GM23338 (cell line): ENCODE measurements at regions not wholly inside any gene's neighbourhood (a gene's known extent, or its start where the extent isn't known, plus 50 kb on each side); places are given as distances from the start of the nearest gene placed in this dataset.

Experiments used
- CTCF ChIP-seq, 2 experiments: fragments of 200-600 bp in 1 of 2; sonication (generic) in 1 of 2; conservative IDR thresholded peaks; 2 replicates each; pipeline versions ENCODE4 v1.5.1 to v1.6.1; 2016 to 2017; ENCODE audit warnings: antibody characterized with exemption in 2 of 2, low read depth in 2 of 2, mild to moderate bottlenecking in 2 of 2, moderate library complexity in 1 of 2
- JUNB ChIP-seq: IDR thresholded peaks from one replicate; pipeline ENCODE4 v1.6.1; 2016; ENCODE audit warnings: antibody characterized with exemption; ENCODE audit not compliant: unreplicated experiment
- POLR2AphosphoS5 ChIP-seq: IDR thresholded peaks from 2 replicates; pipeline ENCODE4 v1.6.1; 2016; ENCODE audit warnings: antibody characterized with exemption, low read depth
- REST ChIP-seq: IDR thresholded peaks from one replicate; pipeline ENCODE4 v1.6.1; 2018; ENCODE audit warnings: antibody characterized with exemption; ENCODE audit not compliant: unreplicated experiment

DNA sequence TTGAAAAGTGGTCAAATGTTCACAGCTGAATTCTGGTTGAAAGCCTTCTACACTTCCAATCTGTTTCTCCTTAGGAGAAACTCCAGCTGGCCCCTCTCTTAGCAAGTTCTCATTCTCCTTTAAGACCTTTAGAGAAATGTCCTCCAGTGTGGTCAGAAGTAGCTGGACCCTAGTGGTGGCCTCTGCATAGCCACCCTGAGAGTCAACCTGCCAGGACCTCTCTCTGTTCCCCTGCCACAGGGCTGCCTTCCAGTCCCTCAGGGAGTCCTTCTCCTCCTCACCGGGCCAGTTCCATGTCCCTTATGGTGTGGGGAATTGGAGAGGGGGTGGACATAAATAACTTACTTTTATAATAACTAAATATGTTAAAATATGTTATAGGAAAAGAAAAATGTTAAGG, 200.9 kb upstream of the PKDCC start:
- no peak for TF ChIP-seq CTCF (conservative IDR thresholded peaks at IDR 0.05; ENCODE audit: low read depth in 2 of 2)
- no peak for TF ChIP-seq JUNB
- no peak for TF ChIP-seq POLR2AphosphoS5
- TF ChIP-seq REST, result no peak
